ENCODE measurements at regions not wholly inside any gene's neighbourhood (a gene's known extent, or its start where the extent isn't known, plus 50 kb on each side); places are given as distances from the start of the nearest gene placed in this dataset.

- H3K36me3 ChIP-seq (replicated peaks; ENCODE audit: insufficient read depth, low read length): no peaks in the 10 kb centered on the region
- peaks cover 4% of the 10 kb centered on the region; the same call in 1 of the 2 replicates for H3K4me1 ChIP-seq (ENCODE audit: low read length)
- peak overlapping the region; percentile 41 for H3K4me2 ChIP-seq (ENCODE audit: low read depth, low read length)
- peak overlapping the region; percentile 38 for H3K4me3 ChIP-seq (ENCODE audit: low read length)
- H2AFZ ChIP-seq (ENCODE audit: low read length): 0 out of 2 replicates have a peak overlapping the region, but pooled peaks have one; percentile 15
- no peaks in the 10 kb centered on the region for H3K9me2 ChIP-seq (replicated peaks; ENCODE audit: insufficient read depth, low read length)
- H3K27ac ChIP-seq (ENCODE audit: low read length): peak overlapping the region; percentile 4; the same call in 1 of the 2 replicates
- H3K9me3 ChIP-seq (replicated peaks; ENCODE audit: insufficient read depth, low read length): no peaks in the 10 kb centered on the region
- H3K9ac ChIP-seq (ENCODE audit: low read length): no peak overlapping the region
- no peaks in the 10 kb centered on the region for H3K79me2 ChIP-seq (ENCODE audit: low read length)
- DNase-seq: peak; percentile 90
- H4K20me1 ChIP-seq (ENCODE audit: insufficient read depth, low read length): no peaks in the 10 kb centered on the region
- 0 out of 2 replicates have a peak, but pooled peaks cover 3% of the 10 kb centered on the region for H3K27me3 ChIP-seq (replicated peaks; ENCODE audit: insufficient read depth, low read length)
- TF ChIP-seq EZH2 (optimal IDR thresholded peaks at IDR 0.05; ENCODE audit: low read depth, low read length): no peak
- TF ChIP-seq EZH2phosphoT487 (IDR thresholded peaks at IDR 0.05; ENCODE audit: low read length): no peak
- TF ChIP-seq CTCF (IDR thresholded peaks at IDR 0.05; ENCODE audit: low read length): no peak
- peaks cover 14% of the 10 kb centered on the region for H3F3A ChIP-seq (ENCODE audit: insufficient read depth, low read length)
These were observed 261.2 kb downstream of the PPP1R3A start for GRCh38 chr7:113657603-113658002.

GRCh38 chr7:113652501-113652900, 266.3 kb downstream of the PPP1R3A start:
- Histone ChIP-seq H3K4me1 (ENCODE audit: low read length) (no peaks in the 10 kb centered on the region), H3K9ac (ENCODE audit: low read length) (no peak overlapping the region), H3K4me2 (ENCODE audit: low read depth, low read length) (no peak overlapping the region), H3K36me3 (replicated peaks; ENCODE audit: insufficient read depth, low read length) (no peaks in the 10 kb centered on the region), H3F3A (ENCODE audit: insufficient read depth, low read length) (peaks cover 7% of the 10 kb centered on the region), H3K27ac (ENCODE audit: low read length) (no peak overlapping the region), H3K9me2 (replicated peaks; ENCODE audit: insufficient read depth, low read length) (no peaks in the 10 kb centered on the region), H2AFZ (ENCODE audit: low read length) (no peak overlapping the region), H3K4me3 (ENCODE audit: low read length) (no peak overlapping the region), H4K20me1 (ENCODE audit: insufficient read depth, low read length) (no peaks in the 10 kb centered on the region), H3K9me3 (replicated peaks; ENCODE audit: insufficient read depth, low read length) (no peaks in the 10 kb centered on the region), H3K79me2 (ENCODE audit: low read length) (no peaks in the 10 kb centered on the region), H3K27me3 (replicated peaks; ENCODE audit: insufficient read depth, low read length) (0 out of 2 replicates have a peak, but pooled peaks cover 3% of the 10 kb centered on the region)
- no peak for TF ChIP-seq EZH2phosphoT487 (IDR thresholded peaks at IDR 0.05; ENCODE audit: low read length)
- no peak for DNase-seq

GRCh38 chr7:113649556-113649955, 269.3 kb downstream of the PPP1R3A start:
- no peak overlapping the region for H2AFZ ChIP-seq (ENCODE audit: low read length)
- H3K4me2 ChIP-seq (ENCODE audit: low read depth, low read length): no peak overlapping the region
- H3K79me2 ChIP-seq (ENCODE audit: low read length): no peaks in the 10 kb centered on the region
- no peaks in the 10 kb centered on the region for H3K9me3 ChIP-seq (replicated peaks; ENCODE audit: insufficient read depth, low read length)
- no peaks in the 10 kb centered on the region for H3K9me2 ChIP-seq (replicated peaks; ENCODE audit: insufficient read depth, low read length)
- no peaks in the 10 kb centered on the region for H4K20me1 ChIP-seq (ENCODE audit: insufficient read depth, low read length)
- no peak overlapping the region for H3K4me3 ChIP-seq (ENCODE audit: low read length)
- no peaks in the 10 kb centered on the region for H3K4me1 ChIP-seq (ENCODE audit: low read length)
- H3K9ac ChIP-seq (ENCODE audit: low read length): no peak overlapping the region
- H3K27me3 ChIP-seq (replicated peaks; ENCODE audit: insufficient read depth, low read length): no peaks in the 10 kb centered on the region
- DNase-seq: no peak
- no peak overlapping the region for H3K27ac ChIP-seq (ENCODE audit: low read length)
- H3F3A ChIP-seq (ENCODE audit: insufficient read depth, low read length): no peaks in the 10 kb centered on the region
- TF ChIP-seq EZH2 (optimal IDR thresholded peaks at IDR 0.05; ENCODE audit: low read depth, low read length) (no peak), EZH2phosphoT487 (IDR thresholded peaks at IDR 0.05; ENCODE audit: low read length) (no peak), CTCF (IDR thresholded peaks at IDR 0.05; ENCODE audit: low read length) (no peak)
- H3K36me3 ChIP-seq (replicated peaks; ENCODE audit: insufficient read depth, low read length): no peaks in the 10 kb centered on the region

GRCh38 chr7:113639221-113639620, 279.6 kb downstream of the PPP1R3A start:
- Histone ChIP-seq H3K9me2 (replicated peaks; ENCODE audit: insufficient read depth, low read length) (no peaks in the 10 kb centered on the region), H3K27me3 (replicated peaks; ENCODE audit: insufficient read depth, low read length) (no peaks in the 10 kb centered on the region), H3K79me2 (ENCODE audit: low read length) (no peaks in the 10 kb centered on the region), H3K4me1 (ENCODE audit: low read length) (no peaks in the 10 kb centered on the region), H3K4me3 (ENCODE audit: low read length) (no peak overlapping the region), H4K20me1 (ENCODE audit: insufficient read depth, low read length) (no peaks in the 10 kb centered on the region), H3K36me3 (replicated peaks; ENCODE audit: insufficient read depth, low read length) (no peaks in the 10 kb centered on the region), H2AFZ (ENCODE audit: low read length) (no peak overlapping the region), H3K9ac (ENCODE audit: low read length) (no peak overlapping the region), H3K4me2 (ENCODE audit: low read depth, low read length) (no peak overlapping the region), H3F3A (ENCODE audit: insufficient read depth, low read length) (no peaks in the 10 kb centered on the region), H3K27ac (ENCODE audit: low read length) (no peak overlapping the region), H3K9me3 (replicated peaks; ENCODE audit: insufficient read depth, low read length) (no peaks in the 10 kb centered on the region)
- TF ChIP-seq EZH2phosphoT487 (IDR thresholded peaks at IDR 0.05; ENCODE audit: low read length) (no peak), CTCF (IDR thresholded peaks at IDR 0.05; ENCODE audit: low read length) (no peak), EZH2 (optimal IDR thresholded peaks at IDR 0.05; ENCODE audit: low read depth, low read length) (no peak)
- DNase-seq: no peak
